ENCODE measurements at regions not wholly inside any gene's neighbourhood (a gene's known extent, or its start where the extent isn't known, plus 50 kb on each side); places are given as distances from the start of the nearest gene placed in this dataset.

DNA sequence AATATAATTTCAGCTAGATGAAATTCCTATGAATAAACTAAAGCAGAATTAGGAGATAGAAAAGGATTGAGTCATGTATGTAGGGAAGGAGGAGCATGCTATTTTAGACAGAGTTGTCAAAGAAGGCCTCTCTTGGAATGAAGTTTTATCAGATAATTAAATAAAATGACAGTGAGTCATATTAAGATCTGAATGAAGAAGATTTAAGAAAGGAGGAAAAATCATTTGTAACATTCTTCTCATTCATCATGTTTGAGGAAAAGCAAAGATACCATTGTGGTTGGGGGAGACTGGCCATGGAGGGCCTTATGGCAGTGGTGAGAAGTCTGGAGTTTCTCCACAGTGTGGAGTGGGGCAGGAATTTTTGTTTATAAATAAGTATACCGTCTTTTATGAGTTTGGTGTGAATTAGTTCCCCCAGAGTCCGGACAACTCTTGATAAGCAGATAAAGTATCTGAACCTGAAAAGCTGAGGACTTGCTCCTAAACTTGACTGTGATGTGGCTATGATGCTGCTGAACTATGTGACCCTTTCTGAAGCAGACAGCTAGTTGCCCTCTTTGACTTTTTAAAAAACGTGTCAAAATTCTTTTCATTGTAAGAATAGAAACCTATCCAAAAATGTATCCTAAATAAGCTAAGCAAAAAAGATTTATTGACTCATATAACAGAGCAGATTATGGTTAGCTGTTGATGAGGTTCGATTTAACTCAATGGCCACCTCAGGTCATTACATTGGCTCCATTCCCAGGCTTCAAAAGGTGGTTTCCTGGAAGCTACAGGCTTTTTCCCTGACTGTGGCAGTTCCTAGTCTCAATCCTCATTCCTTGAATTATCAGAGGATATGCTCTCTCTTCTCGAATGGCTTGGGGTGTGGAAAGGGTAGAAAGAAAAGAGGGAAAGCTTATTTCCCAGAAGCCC is 90.8 kb downstream of the LHX9 start:
- Histone ChIP-seq H3K36me3 (ENCODE audit: low read depth) (no peaks in the 10 kb centered on the region), H4K20me1 (ENCODE audit: insufficient read depth) (no peaks in the 10 kb centered on the region), H3K4me3 (no peak overlapping the region), H3K4me1 (replicated peaks; ENCODE audit: insufficient read depth) (no peaks in the 10 kb centered on the region), H2AFZ (no peak overlapping the region), H3K4me2 (no peak overlapping the region), H3F3A (ENCODE audit: insufficient read depth, low read depth) (no peaks in the 10 kb centered on the region), H3K79me2 (ENCODE audit: low read depth) (no peaks in the 10 kb centered on the region), H3K9me2 (ENCODE audit: insufficient read depth) (no peaks in the 10 kb centered on the region), H3K9me3 (ENCODE audit: insufficient read depth, low read depth) (no peaks in the 10 kb centered on the region; the same call in none of the 2 replicates), H3K27ac (no peak overlapping the region), H3K27me3 (ENCODE audit: insufficient read depth, low read depth) (no peaks in the 10 kb centered on the region)
- intact Hi-C loops (cut with micrococcal nuclease; ENCODE audit: unreplicated experiment) = no loop called here
- TF ChIP-seq, protein P1, sequence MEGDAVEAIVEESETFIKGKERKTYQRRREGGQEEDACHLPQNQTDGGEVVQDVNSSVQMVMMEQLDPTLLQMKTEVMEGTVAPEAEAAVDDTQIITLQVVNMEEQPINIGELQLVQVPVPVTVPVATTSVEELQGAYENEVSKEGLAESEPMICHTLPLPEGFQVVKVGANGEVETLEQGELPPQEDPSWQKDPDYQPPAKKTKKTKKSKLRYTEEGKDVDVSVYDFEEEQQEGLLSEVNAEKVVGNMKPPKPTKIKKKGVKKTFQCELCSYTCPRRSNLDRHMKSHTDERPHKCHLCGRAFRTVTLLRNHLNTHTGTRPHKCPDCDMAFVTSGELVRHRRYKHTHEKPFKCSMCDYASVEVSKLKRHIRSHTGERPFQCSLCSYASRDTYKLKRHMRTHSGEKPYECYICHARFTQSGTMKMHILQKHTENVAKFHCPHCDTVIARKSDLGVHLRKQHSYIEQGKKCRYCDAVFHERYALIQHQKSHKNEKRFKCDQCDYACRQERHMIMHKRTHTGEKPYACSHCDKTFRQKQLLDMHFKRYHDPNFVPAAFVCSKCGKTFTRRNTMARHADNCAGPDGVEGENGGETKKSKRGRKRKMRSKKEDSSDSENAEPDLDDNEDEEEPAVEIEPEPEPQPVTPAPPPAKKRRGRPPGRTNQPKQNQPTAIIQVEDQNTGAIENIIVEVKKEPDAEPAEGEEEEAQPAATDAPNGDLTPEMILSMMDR (conservative IDR thresholded peaks at IDR 0.05) = no peak
- BruUV-seq (replicated peaks) = no TSS peak
- ChIA-PET CTCF (no interaction called here), POLR2A (ENCODE audit: unreplicated experiment) (interaction anchor here (0.6 kb wide), 1 partner anchor 223 kb away, joined by 3 read pairs; no protein-coding TSS in a partner anchor)
- DNase-seq = no peak

DNA sequence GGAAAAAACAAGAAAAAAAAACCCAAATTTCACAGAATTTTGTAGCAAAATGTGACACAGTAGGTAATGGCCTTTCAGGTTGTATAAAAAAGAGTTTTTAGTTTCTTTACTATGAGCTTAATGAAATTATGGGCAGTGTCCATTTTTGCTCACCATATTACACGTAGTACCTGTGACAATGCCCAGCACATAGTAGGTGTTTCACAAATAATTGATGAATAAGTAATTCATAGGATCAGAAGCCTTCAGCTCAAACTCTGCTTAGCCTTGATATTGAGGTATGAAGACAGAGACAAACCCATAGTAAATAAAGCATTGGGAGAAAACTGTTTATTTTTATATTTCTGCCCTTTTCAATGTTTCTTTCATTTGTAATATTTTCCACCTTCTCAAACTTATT is 97.2 kb downstream of the LHX9 start:
- Histone ChIP-seq H3K36me3 (ENCODE audit: low read depth) (no peaks in the 10 kb centered on the region), H3K4me3 (no peak overlapping the region), H2AFZ (no peak overlapping the region), H3K4me2 (no peak overlapping the region), H4K20me1 (ENCODE audit: insufficient read depth) (no peaks in the 10 kb centered on the region), H3F3A (ENCODE audit: insufficient read depth, low read depth) (no peaks in the 10 kb centered on the region), H3K27ac (no peak overlapping the region), H3K4me1 (replicated peaks; ENCODE audit: insufficient read depth) (no peaks in the 10 kb centered on the region), H3K9me3 (ENCODE audit: insufficient read depth, low read depth) (no peaks in the 10 kb centered on the region; the same call in 1 of the 2 replicates), H3K79me2 (ENCODE audit: low read depth) (no peaks in the 10 kb centered on the region), H3K9me2 (ENCODE audit: insufficient read depth) (no peaks in the 10 kb centered on the region), H3K27me3 (ENCODE audit: insufficient read depth, low read depth) (no peaks in the 10 kb centered on the region)
- TF ChIP-seq EZH2 (IDR thresholded peaks at IDR 0.05; ENCODE audit: low read depth) = no peak
- TF ChIP-seq, protein P1 (conservative IDR thresholded peaks at IDR 0.05) = no peak
- BruUV-seq (replicated peaks) = no TSS peak
- ChIA-PET POLR2A (ENCODE audit: unreplicated experiment) (no interaction called here), CTCF (interaction anchor here (0.5 kb wide), 1 partner anchor 399 kb away, joined by 4 read pairs; no protein-coding TSS in a partner anchor)
- intact Hi-C loops (cut with micrococcal nuclease; ENCODE audit: unreplicated experiment) = no loop called here
- DNase-seq = no peak

DNA sequence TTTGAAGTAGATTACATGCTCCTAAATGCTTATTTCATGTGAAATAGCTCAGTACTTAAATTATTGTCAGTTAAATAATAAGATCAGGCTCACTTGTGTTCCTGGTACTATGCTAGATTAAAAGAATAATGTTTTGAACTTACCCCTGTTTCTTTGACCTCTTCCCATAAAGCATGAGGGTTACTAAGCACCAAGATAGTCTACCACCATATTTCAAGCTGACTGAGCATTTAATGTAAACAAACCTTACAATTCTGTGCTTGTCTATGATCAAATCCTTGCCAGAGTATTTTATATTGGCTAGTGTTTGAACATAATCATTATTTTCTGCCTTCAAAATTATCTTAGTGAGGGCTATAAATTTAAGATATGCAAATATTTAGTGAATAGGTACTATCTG is 98.1 kb downstream of the LHX9 start:
- Histone ChIP-seq H3K79me2 (ENCODE audit: low read depth) (no peaks in the 10 kb centered on the region), H3K4me3 (no peak overlapping the region)

More for the DNA sequence above, 98.1 kb downstream of the LHX9 start:
- DNase-seq = no peak
- H4K20me1 ChIP-seq (ENCODE audit: insufficient read depth) = no peaks in the 10 kb centered on the region
- H3F3A ChIP-seq (ENCODE audit: insufficient read depth, low read depth) = no peaks in the 10 kb centered on the region
- no peak overlapping the region for H2AFZ ChIP-seq
- POLR2A ChIA-PET (ENCODE audit: unreplicated experiment) = no interaction called here
- H3K9me3 ChIP-seq (ENCODE audit: insufficient read depth, low read depth) = no peaks in the 10 kb centered on the region; the same call in 1 of the 2 replicates
- no peak overlapping the region for H3K27ac ChIP-seq
- TF ChIP-seq, protein P1 (conservative IDR thresholded peaks at IDR 0.05) = no peak
- no peak for TF ChIP-seq EZH2 (IDR thresholded peaks at IDR 0.05; ENCODE audit: low read depth)
- BruUV-seq (replicated peaks) = no TSS peak
- no peaks in the 10 kb centered on the region for H3K9me2 ChIP-seq (ENCODE audit: insufficient read depth)
- CTCF ChIA-PET = no interaction called here
- no peaks in the 10 kb centered on the region for H3K27me3 ChIP-seq (ENCODE audit: insufficient read depth, low read depth)
- no peaks in the 10 kb centered on the region for H3K4me1 ChIP-seq (replicated peaks; ENCODE audit: insufficient read depth)
- no peak overlapping the region for H3K4me2 ChIP-seq
- no peaks in the 10 kb centered on the region for H3K36me3 ChIP-seq (ENCODE audit: low read depth)
- intact Hi-C loops (cut with micrococcal nuclease; ENCODE audit: unreplicated experiment) = no loop called here

Measured in PC-9 (cell line).